Left lung (tissue), 4 donors: ENCODE measurements at regions not wholly inside any gene's neighbourhood (a gene's known extent, or its start where the extent isn't known, plus 50 kb on each side); places are given as distances from the start of the nearest gene placed in this dataset.

Experiments used
- ATAC-seq: fragments of 200-7000 bp; cut with Tn5 transposase; one replicate; pipeline ENCODE4 v1.9.1; 2020; ENCODE audit warnings: moderate library complexity
- DNase-seq, 4 donors: peaks; one replicate each; pipeline ENCODE4 v3.0.0-alpha.2; 2013 to 2020
- H3K27ac ChIP-seq, 2 donors: fragments of 200-600 bp; sonication (generic) in 1 of 2; one replicate each; pipeline versions ENCODE4 v1.5.0 to v1.8.0; 2020 to 2021
- H3K27me3 ChIP-seq, 2 donors: fragments of 200-600 bp; sonication (generic) in 1 of 2; one replicate each; pipeline versions ENCODE4 v1.5.0 to v1.8.0; 2020 to 2021
- H3K36me3 ChIP-seq, 2 donors: fragments of 200-600 bp; sonication (generic) in 1 of 2; one replicate each; pipeline versions ENCODE4 v1.5.0 to v1.8.0; 2020 to 2021
- H3K4me1 ChIP-seq, 2 donors: fragments of 200-600 bp; one replicate each; pipeline ENCODE4 v1.8.0; 2021
- H3K4me3 ChIP-seq, 2 donors: fragments of 200-600 bp; sonication (generic) in 1 of 2; one replicate each; pipeline versions ENCODE4 v1.5.0 to v1.8.0; 2020 to 2021; ENCODE audit warnings: mild to moderate bottlenecking in 1 of 2
- H3K9me3 ChIP-seq, 2 donors: fragments of 200-600 bp; sonication (generic) in 1 of 2; one replicate each; pipeline versions ENCODE4 v1.5.0 to v1.8.0; 2020 to 2021
- intact Hi-C, 2 donors: fragments of 100-400 bp; cut with DNase I; formaldehyde crosslinking; loops; one replicate each; pipeline versions ENCODE4 v1.11.2 to v1.14.2; 2022
- TF ChIP-seq, protein P1 (sequence below), 2 donors: fragments of 200-600 bp; sonication (generic) in 1 of 2; IDR thresholded peaks; one replicate each; pipeline versions ENCODE4 v1.5.0 to v1.8.0; 2021; ENCODE audit warnings: antibody characterized with exemption in 2 of 2
- donor health status: DM: no; HTN: yes; CAD: no.
- donor health status: DM: no; HTN: no; CAD: no.

DNA sequence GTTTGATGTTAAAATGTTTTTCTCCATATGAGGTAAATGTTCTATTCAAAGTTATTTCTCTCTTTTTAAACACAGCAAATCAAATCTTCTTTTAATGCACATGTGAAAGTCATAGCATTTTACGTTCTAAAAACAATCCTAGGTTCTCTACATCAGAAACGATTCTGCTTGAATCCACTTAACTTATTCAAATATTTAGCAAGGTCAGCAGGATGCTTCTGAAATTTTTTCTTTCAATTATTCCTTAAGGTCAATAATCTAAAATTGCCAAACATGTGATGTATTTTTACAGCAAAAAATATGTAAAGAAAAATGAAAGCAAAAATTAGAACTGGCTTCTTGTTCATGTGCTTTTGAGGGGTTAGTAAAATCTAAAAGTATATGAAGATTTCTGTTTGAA lies 106.7 kb downstream of the TM2D1 start:
- Histone ChIP-seq H3K9me3 (no peaks in the 10 kb centered on the region), H3K27me3 (no peaks in the 10 kb centered on the region), H3K36me3 (no peaks in the 10 kb centered on the region), H3K27ac (no peak overlapping the region), H3K4me3 (no peak overlapping the region), H3K4me1 (peaks cover 0 to 4% of the 10 kb centered on the region in 2 donors)
- TF ChIP-seq, protein P1, sequence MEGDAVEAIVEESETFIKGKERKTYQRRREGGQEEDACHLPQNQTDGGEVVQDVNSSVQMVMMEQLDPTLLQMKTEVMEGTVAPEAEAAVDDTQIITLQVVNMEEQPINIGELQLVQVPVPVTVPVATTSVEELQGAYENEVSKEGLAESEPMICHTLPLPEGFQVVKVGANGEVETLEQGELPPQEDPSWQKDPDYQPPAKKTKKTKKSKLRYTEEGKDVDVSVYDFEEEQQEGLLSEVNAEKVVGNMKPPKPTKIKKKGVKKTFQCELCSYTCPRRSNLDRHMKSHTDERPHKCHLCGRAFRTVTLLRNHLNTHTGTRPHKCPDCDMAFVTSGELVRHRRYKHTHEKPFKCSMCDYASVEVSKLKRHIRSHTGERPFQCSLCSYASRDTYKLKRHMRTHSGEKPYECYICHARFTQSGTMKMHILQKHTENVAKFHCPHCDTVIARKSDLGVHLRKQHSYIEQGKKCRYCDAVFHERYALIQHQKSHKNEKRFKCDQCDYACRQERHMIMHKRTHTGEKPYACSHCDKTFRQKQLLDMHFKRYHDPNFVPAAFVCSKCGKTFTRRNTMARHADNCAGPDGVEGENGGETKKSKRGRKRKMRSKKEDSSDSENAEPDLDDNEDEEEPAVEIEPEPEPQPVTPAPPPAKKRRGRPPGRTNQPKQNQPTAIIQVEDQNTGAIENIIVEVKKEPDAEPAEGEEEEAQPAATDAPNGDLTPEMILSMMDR (IDR thresholded peaks at IDR 0.05): no peak
- ATAC-seq (no peak), DNase-seq (no peak)
- intact Hi-C loops: no loop called here

DNA sequence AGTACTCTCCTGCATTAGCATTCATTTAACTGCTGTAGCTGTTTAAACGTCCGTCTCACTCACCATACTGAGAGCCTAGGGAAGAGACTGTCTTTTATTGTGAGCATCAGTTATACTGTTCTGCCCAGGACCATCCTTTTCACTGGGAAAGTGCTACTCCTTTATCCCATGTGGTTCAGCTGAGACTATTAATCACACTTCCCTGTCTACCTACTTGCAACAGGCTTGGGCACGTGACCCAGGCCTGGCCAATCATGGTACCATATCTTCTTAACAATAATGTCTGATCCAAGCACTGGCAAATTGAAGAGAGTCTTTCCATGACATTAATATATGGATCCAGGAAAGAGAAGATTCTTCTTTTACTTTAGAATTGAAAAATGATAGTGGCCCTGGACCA lies 108.1 kb downstream of the TM2D1 start:
- intact Hi-C loops: no loop called here
- Histone ChIP-seq H3K36me3 (no peaks in the 10 kb centered on the region), H3K27me3 (no peaks in the 10 kb centered on the region), H3K27ac (no peak overlapping the region), H3K4me3 (no peak overlapping the region), H3K9me3 (no peaks in the 10 kb centered on the region), H3K4me1 (peaks cover 0 to 11% of the 10 kb centered on the region in 2 donors)
- ATAC-seq: no peak
- TF ChIP-seq, protein P1 (IDR thresholded peaks at IDR 0.05): no peak
- no peak for DNase-seq

DNA sequence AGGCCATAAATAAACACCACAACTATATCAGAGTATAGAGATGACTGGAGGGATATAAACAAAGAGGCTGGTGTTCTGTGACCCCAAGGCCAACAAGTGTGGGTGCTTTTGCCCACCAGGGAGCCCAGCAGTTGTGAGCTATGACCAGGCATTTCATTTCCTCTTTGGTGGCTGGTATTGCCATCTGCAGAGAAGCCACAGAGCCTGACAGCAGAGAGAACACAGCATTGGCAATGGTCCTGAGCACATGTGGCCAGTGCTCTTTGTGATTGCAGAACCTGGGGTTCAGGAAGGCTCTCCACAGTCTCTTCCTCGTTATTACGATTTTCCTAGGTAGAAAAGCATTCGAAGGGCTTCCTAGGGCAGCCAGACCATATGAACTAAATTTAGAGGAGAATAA lies 112.3 kb downstream of the TM2D1 start:
- no peaks in the 10 kb centered on the region for H3K36me3 ChIP-seq
- DNase-seq (no peak), ATAC-seq (peak; percentile 17)
- H3K9me3 ChIP-seq: no peaks in the 10 kb centered on the region
- no peaks in the 10 kb centered on the region for H3K27me3 ChIP-seq
- H3K4me3 ChIP-seq: no peak overlapping the region
- H3K4me1 ChIP-seq: peaks cover 0 to 7% of the 10 kb centered on the region in 2 donors
- TF ChIP-seq, protein P1 (IDR thresholded peaks at IDR 0.05): no peak
- intact Hi-C loops: no loop called here
- H3K27ac ChIP-seq: no peak overlapping the region

DNA sequence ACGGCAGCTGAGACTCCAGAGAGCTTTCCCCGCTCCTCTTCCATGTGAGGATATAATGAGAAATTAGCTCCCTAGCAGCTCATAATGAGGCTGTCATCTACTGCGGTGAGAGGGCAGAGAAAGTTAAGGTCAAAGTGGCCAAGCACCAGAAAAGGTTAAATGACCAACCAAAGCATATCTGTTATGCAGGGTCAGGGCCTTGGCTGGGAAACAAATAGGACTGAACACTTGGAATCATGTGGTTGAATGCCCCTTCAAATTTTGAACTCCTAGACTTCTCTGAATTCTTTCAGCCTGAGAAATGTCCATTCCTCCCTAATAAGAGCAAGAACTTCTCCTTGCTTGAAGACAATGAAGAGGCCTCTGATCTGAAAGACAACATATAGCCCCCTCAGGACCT lies 115.9 kb downstream of the TM2D1 start:
- H3K36me3 ChIP-seq: no peaks in the 10 kb centered on the region
- ATAC-seq: no peak
- TF ChIP-seq, protein P1 (IDR thresholded peaks at IDR 0.05): no peak

DNA sequence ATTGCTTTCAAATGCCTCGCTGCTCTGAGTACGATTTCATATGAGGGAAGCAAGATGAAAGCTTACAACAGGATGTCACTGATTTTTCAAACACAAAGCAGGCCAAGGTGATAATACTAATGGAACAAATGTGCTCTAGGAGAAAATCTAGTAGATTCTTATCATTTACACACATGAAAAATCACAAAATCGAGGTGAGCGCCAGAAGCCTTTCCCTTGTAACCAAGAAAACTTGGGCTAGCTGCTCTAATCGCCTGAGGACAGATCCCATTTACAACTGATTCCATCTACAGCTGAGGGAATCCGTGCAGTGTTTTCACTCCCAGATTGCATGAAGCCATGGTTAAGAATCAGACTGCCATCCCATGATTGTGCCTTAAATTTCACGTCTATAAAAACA lies 117.5 kb downstream of the TM2D1 start:
- ATAC-seq (no peak), DNase-seq (no peak)
- TF ChIP-seq, protein P1 (IDR thresholded peaks at IDR 0.05): no peak
- Histone ChIP-seq H3K27ac (peak overlapping the region in 1 of 2 donors; percentile 63), H3K4me1 (peaks cover 0 to 28% of the 10 kb centered on the region in 2 donors), H3K36me3 (no peaks in the 10 kb centered on the region), H3K27me3 (no peaks in the 10 kb centered on the region), H3K4me3 (no peak overlapping the region), H3K9me3 (no peaks in the 10 kb centered on the region)
- intact Hi-C loops: no loop called here

More for the DNA sequence above, 115.9 kb downstream of the TM2D1 start:
- Histone ChIP-seq H3K27me3 (no peaks in the 10 kb centered on the region), H3K4me3 (no peak overlapping the region), H3K4me1 (peaks cover 0 to 24% of the 10 kb centered on the region in 2 donors), H3K27ac (no peak overlapping the region), H3K9me3 (no peaks in the 10 kb centered on the region)
- DNase-seq: no peak
- intact Hi-C loops: no loop called here
